ENCODE measurements at regions not wholly inside any gene's neighbourhood (a gene's known extent, or its start where the extent isn't known, plus 50 kb on each side); places are given as distances from the start of the nearest gene placed in this dataset.

GRCh38 chr1:181187337-181188126 is 99.0 kb downstream of the IER5 start:
- no peaks in the 10 kb centered on the region for H3K9me1 ChIP-seq (ENCODE audit: control insufficient read depth, extremely low read depth, insufficient read depth, low read length)
- H3K4me3 ChIP-seq (ENCODE audit: control insufficient read depth in 2 of 3, extremely low read depth in 1 of 3, insufficient read depth in 2 of 3, low read depth in 1 of 3, low read length in 3 of 3): no peak overlapping the region
- no peak overlapping the region for H3K4me2 ChIP-seq (ENCODE audit: control insufficient read depth, extremely low read depth, insufficient read depth, low read depth, low read length)
- H4K20me1 ChIP-seq (ENCODE audit: control insufficient read depth, extremely low read depth, insufficient read depth, low read length): no peaks in the 10 kb centered on the region
- no peaks in the 10 kb centered on the region for H3K79me2 ChIP-seq (ENCODE audit: control insufficient read depth, insufficient read depth, low read length)
- H3K36me3 ChIP-seq (ENCODE audit: control insufficient read depth in 2 of 2, extremely low read depth in 1 of 2, insufficient read depth in 2 of 2, low read length in 2 of 2): no peaks in the 10 kb centered on the region
- no peak for FAIRE-seq
- H3K27ac ChIP-seq (ENCODE audit: control insufficient read depth, insufficient read depth, low read length): no peak overlapping the region
- H3K4me1 ChIP-seq (ENCODE audit: control insufficient read depth, extremely low read depth, insufficient read depth, low read length): no peaks in the 10 kb centered on the region
- peaks cover 10% of the 10 kb centered on the region for H3K27me3 ChIP-seq (ENCODE audit: control insufficient read depth, extremely low read depth, insufficient read depth, low read length)
- DNase-seq (ENCODE audit: low read depth, low spot score): no peak
- no peak overlapping the region for H3K9ac ChIP-seq (ENCODE audit: control insufficient read depth, extremely low read depth, insufficient read depth, low read length)
- no peak for TF ChIP-seq EZH2 (IDR thresholded peaks at IDR 0.05; ENCODE audit: low read length)
- no peak for TF ChIP-seq CTCF (optimal IDR thresholded peaks at IDR 0.05 in 1 of 3, IDR thresholded peaks at IDR 0.05 in 1 of 3, conservative IDR thresholded peaks at IDR 0.05 in 1 of 3; ENCODE audit: extremely low read depth in 1 of 3, insufficient read depth in 2 of 3, low read length in 3 of 3)
- H2AFZ ChIP-seq (ENCODE audit: control insufficient read depth, low read length): no peak overlapping the region
- H3K9me3 ChIP-seq (ENCODE audit: control insufficient read depth, low read depth, low read length): no peaks in the 10 kb centered on the region
- dilution Hi-C loops (cut with MboI; ENCODE audit: extremely low pct_ligation_motif_present, low sequenced_read_pairs): no loop called here

- no peak for FAIRE-seq
- peaks cover 10% of the 10 kb centered on the region for H3K27me3 ChIP-seq (ENCODE audit: control insufficient read depth, extremely low read depth, insufficient read depth, low read length)
Observed at GRCh38 chr1:181189245-181189644, 100.7 kb downstream of the IER5 start.

More at GRCh38 chr1:181189245-181189644, 100.7 kb downstream of the IER5 start:
- dilution Hi-C loops (cut with MboI; ENCODE audit: extremely low pct_ligation_motif_present, low sequenced_read_pairs): no loop called here
- Histone ChIP-seq H4K20me1 (ENCODE audit: control insufficient read depth, extremely low read depth, insufficient read depth, low read length) (no peaks in the 10 kb centered on the region), H3K36me3 (ENCODE audit: control insufficient read depth in 2 of 2, extremely low read depth in 1 of 2, insufficient read depth in 2 of 2, low read length in 2 of 2) (no peaks in the 10 kb centered on the region), H2AFZ (ENCODE audit: control insufficient read depth, low read length) (no peak overlapping the region), H3K4me2 (ENCODE audit: control insufficient read depth, extremely low read depth, insufficient read depth, low read depth, low read length) (no peak overlapping the region), H3K4me1 (ENCODE audit: control insufficient read depth, extremely low read depth, insufficient read depth, low read length) (no peaks in the 10 kb centered on the region), H3K9me1 (ENCODE audit: control insufficient read depth, extremely low read depth, insufficient read depth, low read length) (no peaks in the 10 kb centered on the region), H3K9ac (ENCODE audit: control insufficient read depth, extremely low read depth, insufficient read depth, low read length) (no peak overlapping the region), H3K4me3 (ENCODE audit: control insufficient read depth in 2 of 3, extremely low read depth in 1 of 3, insufficient read depth in 2 of 3, low read depth in 1 of 3, low read length in 3 of 3) (no peak overlapping the region), H3K9me3 (ENCODE audit: control insufficient read depth, low read depth, low read length) (no peaks in the 10 kb centered on the region), H3K79me2 (ENCODE audit: control insufficient read depth, insufficient read depth, low read length) (no peaks in the 10 kb centered on the region), H3K27ac (ENCODE audit: control insufficient read depth, insufficient read depth, low read length) (no peak overlapping the region)
- TF ChIP-seq CTCF (optimal IDR thresholded peaks at IDR 0.05 in 1 of 3, IDR thresholded peaks at IDR 0.05 in 1 of 3, conservative IDR thresholded peaks at IDR 0.05 in 1 of 3; ENCODE audit: extremely low read depth in 1 of 3, insufficient read depth in 2 of 3, low read length in 3 of 3) (no peak), EZH2 (IDR thresholded peaks at IDR 0.05; ENCODE audit: low read length) (no peak)
- no peak for DNase-seq (ENCODE audit: low read depth, low spot score)
